Islet of Langerhans (tissue), 1 donor: ENCODE measurements at regions not wholly inside any gene's neighbourhood (a gene's known extent, or its start where the extent isn't known, plus 50 kb on each side); places are given as distances from the start of the nearest gene placed in this dataset.
A peak's percentile ranks its signal among the peaks of the same experiment; 100 is the strongest.

Experiments
- FAIRE-seq: peaks from one replicate; lab custom pipeline; 2011; peaks lifted over from hg19 to GRCh38; lab: Jason Lieb, UNC

DNA sequence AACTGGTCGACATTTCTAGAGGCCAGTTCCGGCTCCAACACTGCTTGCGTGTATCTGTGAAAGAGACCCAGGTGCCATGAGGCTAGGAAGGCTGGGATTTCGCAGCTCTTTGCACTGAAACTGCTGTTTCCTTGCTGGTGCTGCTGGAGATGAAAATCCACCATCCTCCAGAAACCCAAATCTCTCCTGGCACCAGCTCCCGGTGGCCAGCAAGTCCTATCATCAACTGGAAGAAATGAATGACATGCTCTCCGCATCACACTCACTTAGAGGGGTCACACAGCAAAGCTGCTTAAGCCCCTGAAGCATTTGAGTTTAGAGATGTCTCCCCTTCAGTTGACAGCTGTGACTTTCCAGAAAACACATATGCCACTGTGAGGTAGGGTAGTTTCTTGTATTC is 471.8 kb upstream of the PROK2 start:
- no peak for FAIRE-seq

GRCh38 chr3:72255791-72256559 is 471.0 kb upstream of the PROK2 start:
- FAIRE-seq, result peak; percentile 81

GRCh38 chr3:72255191-72255590 is 470.2 kb upstream of the PROK2 start:
- no peak for FAIRE-seq

DNA sequence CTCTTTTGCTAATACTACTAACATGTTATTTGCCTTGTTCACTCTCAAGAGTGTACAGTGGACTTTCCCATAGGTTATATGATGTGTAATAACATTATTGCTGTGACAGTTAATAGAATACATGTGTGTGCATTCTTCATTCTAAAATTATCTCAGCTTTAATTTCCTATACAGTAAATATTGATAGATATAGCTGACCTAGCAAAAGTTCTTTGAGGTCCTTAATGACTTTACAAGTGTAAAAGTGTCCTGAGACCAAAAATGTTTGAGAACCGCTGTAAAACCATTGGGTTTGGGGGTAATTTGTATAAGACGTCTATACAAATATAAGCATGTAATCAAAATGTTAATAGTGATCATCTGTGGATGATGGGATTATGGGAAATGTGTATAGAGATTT is 469.5 kb upstream of the PROK2 start:
- no peak for FAIRE-seq

GRCh38 chr3:72250725-72251124 is 465.8 kb upstream of the PROK2 start:
- no peak for FAIRE-seq

- no peak for FAIRE-seq
Measured at GRCh38 chr3:72248869-72249268, 463.9 kb upstream of the PROK2 start.

GRCh38 chr3:72248389-72248761 is 463.4 kb upstream of the PROK2 start:
- no peak for FAIRE-seq

- FAIRE-seq, result no peak
Measured at GRCh38 chr3:72247645-72248388, 462.9 kb upstream of the PROK2 start.

GRCh38 chr3:72247126-72247525 is 462.2 kb upstream of the PROK2 start:
- no peak for FAIRE-seq

- no peak for FAIRE-seq
Measured at GRCh38 chr3:72246685-72247084, 461.7 kb upstream of the PROK2 start.

GRCh38 chr3:72245183-72245811 is 460.3 kb upstream of the PROK2 start:
- FAIRE-seq, result no peak

DNA sequence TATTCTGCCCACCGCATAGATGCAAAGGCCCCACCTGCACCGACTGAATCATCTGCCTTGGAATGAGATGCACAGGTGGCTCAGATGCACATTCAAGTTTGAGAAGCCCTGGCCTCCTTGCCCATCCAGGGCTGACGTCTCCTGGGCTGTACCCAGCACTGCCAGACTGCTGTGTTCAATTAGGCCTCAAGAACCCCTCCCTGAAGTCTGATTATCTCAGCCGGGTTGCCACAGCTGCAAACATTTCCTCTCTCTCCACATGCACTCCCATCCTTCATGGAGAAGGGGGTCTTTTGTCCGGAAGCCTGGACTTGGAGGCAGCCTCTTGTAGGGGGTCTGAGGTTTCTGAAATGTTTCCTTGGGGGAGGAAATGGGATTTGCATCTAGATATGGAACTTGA is 459.4 kb upstream of the PROK2 start:
- no peak for FAIRE-seq

- FAIRE-seq, result no peak
Measured at GRCh38 chr3:72242326-72242725, 457.4 kb upstream of the PROK2 start.

- FAIRE-seq, result no peak
Measured at GRCh38 chr3:72241525-72241924, 456.6 kb upstream of the PROK2 start.

- FAIRE-seq, result no peak
Measured at GRCh38 chr3:72240531-72240930, 455.6 kb upstream of the PROK2 start.

DNA sequence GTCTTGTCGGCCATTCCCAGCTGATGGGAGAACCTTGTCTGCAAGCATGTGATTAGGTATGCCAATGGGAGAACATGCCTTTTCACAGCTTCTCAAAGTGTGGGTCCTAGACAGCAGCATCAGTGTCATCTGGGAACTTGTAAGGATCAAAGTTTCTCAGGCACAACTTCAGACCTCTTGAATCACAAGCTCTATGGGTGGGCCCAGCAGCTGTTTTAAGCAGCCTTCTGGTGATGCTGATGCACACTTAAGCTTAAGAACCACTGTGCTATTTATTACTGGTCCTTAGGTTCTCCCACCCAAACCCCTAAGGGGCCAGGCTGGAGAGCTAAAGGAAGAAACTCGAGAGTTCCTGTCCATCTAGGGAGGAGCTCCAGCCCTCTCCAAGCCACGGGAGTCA is 453.9 kb upstream of the PROK2 start:
- no peak for FAIRE-seq

DNA sequence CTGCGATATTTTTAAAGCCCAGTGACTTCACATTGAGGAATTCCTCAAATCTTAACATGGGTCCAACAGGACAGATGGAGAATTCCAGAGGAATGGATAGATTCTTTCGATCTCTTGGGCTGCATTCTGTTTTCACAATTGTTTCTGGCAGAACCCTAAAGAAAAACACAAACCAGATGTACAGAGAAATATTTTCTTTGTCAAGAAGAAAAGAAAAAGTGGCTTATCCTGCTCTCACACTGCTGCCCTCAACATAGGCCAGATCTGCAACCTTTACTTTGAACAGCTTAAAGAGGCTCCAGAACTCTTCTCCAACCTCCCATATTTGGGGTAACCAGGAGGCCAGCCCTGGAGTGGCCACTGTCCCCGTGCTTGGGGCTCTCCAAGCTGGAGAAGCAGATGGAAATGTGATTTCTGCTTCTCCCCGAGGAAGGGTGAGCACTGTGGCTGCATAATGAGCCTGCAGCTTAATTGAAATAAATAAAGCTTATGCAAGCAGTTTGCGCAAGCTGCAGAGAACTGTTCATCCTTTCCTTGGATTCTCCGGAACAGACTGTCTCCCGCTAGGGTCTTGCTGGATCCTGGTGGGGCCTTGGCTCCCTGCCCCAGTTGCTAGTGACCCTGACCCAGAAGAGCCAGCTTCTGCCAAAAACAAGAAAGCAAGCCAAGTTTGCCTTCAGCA is 453.2 kb upstream of the PROK2 start:
- no peak for FAIRE-seq

DNA sequence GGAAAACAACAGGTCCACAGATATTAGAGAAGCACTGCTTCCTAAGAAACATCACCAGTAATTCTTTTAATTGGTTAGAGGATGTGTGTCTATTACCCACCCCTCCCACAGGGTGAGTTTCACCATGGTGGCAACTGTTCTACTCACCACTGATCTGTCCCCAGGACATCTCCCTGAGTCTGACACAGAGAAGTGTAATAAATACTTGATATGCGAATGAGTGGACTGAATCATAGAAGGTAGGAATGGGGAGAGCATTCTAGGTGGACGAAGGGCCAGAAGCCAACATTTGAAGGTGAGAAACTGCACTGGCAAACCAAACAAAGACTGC is 452.7 kb upstream of the PROK2 start:
- FAIRE-seq, result no peak

DNA sequence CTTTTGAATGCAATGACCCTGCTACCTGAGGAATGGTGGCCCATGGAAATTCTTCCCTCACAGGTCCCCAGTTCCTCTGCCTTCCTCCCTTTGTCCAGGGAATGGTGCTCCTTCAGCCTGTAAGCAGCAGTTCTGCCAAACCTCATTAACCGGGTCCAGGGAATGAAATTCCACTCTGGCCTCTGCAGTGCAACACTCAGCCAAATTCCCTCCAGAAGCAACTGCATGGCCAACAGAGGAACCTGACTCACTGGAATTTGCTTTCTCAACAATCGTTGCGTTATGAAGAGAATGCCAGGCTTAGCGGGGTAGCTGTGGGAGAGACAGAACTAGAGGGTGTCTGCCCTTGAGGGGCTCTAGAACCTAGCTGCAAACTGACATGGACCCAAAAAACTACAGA is 449.4 kb upstream of the PROK2 start:
- FAIRE-seq, result no peak

DNA sequence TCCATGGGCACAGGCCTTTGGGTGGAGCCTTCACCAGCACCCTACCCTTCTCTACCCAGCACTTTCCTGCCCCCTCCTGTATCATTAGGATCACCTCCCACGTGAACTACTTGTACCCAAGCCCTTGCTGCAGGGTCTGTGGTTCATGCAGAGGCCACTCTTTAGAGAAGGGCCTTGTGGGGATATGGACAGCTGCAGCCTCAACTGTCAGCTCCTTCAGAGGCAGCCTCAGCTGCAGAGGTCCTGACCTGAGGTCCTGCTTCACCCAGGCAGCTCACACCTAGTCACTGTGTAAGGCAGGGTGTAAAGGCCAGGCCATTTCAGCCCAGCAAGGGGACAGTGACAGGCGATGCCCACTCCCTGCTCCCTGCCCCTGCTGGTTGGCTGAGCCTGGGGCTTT is 448.6 kb upstream of the PROK2 start:
- no peak for FAIRE-seq

GRCh38 chr3:72232777-72233176 is 447.8 kb upstream of the PROK2 start:
- FAIRE-seq, result no peak

- no peak for FAIRE-seq
Measured at GRCh38 chr3:72232331-72232730, 447.4 kb upstream of the PROK2 start.
